ENCODE measurements at regions not wholly inside any gene's neighbourhood (a gene's known extent, or its start where the extent isn't known, plus 50 kb on each side); places are given as distances from the start of the nearest gene placed in this dataset.

DNA sequence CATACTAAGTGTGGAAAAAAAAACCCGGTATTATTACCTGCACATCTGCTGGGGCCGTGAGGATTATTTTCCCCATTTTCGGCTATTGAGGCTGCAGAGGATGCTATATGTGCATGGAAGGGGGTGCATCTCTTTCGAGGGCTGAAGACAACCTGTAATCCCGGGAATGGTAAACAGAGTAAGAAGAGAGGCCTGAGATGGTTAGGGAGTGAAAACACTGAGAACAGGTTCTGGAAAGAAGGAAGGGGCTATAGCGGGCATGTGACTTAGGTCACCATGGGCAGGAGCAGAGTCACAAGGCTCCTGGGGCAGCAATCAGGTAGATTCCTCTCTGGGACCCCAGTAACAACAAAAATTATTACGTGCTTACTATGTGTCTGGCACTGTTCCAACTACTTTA lies 299.1 kb downstream of the RRAGC start:
- ATAC-seq: no peak
- no peak for TF ChIP-seq BACH2 (CRISPR knock-in tag; IDR thresholded peaks at IDR 0.05; ENCODE audit: borderline replicate concordance)
- TF ChIP-seq, protein P1, sequence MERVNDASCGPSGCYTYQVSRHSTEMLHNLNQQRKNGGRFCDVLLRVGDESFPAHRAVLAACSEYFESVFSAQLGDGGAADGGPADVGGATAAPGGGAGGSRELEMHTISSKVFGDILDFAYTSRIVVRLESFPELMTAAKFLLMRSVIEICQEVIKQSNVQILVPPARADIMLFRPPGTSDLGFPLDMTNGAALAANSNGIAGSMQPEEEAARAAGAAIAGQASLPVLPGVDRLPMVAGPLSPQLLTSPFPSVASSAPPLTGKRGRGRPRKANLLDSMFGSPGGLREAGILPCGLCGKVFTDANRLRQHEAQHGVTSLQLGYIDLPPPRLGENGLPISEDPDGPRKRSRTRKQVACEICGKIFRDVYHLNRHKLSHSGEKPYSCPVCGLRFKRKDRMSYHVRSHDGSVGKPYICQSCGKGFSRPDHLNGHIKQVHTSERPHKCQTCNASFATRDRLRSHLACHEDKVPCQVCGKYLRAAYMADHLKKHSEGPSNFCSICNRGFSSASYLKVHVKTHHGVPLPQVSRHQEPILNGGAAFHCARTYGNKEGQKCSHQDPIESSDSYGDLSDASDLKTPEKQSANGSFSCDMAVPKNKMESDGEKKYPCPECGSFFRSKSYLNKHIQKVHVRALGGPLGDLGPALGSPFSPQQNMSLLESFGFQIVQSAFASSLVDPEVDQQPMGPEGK (CRISPR knock-in tag; IDR thresholded peaks at IDR 0.05; ENCODE audit: borderline replicate concordance): no peak
- TF ChIP-seq TOX (CRISPR knock-in tag; IDR thresholded peaks at IDR 0.05; ENCODE audit: borderline replicate concordance): no peak
- TF ChIP-seq ZFP30 (CRISPR knock-in tag; IDR thresholded peaks at IDR 0.05): no peak
- no peak for TF ChIP-seq CSDC2 (CRISPR knock-in tag; IDR thresholded peaks at IDR 0.05)
- no peak for TF ChIP-seq ESRRG (CRISPR knock-in tag; IDR thresholded peaks at IDR 0.05)
- TF ChIP-seq, protein P2, sequence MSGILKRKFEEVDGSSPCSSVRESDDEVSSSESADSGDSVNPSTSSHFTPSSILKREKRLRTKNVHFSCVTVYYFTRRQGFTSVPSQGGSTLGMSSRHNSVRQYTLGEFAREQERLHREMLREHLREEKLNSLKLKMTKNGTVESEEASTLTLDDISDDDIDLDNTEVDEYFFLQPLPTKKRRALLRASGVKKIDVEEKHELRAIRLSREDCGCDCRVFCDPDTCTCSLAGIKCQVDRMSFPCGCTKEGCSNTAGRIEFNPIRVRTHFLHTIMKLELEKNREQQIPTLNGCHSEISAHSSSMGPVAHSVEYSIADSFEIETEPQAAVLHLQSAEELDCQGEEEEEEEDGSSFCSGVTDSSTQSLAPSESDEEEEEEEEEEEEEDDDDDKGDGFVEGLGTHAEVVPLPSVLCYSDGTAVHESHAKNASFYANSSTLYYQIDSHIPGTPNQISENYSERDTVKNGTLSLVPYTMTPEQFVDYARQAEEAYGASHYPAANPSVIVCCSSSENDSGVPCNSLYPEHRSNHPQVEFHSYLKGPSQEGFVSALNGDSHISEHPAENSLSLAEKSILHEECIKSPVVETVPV (CRISPR knock-in tag; IDR thresholded peaks at IDR 0.05): no peak
- no peak for TF ChIP-seq ZNF8 (CRISPR knock-in tag; IDR thresholded peaks at IDR 0.05)
- no peak for TF ChIP-seq ZC3H10 (CRISPR knock-in tag; IDR thresholded peaks at IDR 0.05)
- TF ChIP-seq ZFP3 (CRISPR knock-in tag; IDR thresholded peaks at IDR 0.05): no peak
- TF ChIP-seq, protein P3, sequence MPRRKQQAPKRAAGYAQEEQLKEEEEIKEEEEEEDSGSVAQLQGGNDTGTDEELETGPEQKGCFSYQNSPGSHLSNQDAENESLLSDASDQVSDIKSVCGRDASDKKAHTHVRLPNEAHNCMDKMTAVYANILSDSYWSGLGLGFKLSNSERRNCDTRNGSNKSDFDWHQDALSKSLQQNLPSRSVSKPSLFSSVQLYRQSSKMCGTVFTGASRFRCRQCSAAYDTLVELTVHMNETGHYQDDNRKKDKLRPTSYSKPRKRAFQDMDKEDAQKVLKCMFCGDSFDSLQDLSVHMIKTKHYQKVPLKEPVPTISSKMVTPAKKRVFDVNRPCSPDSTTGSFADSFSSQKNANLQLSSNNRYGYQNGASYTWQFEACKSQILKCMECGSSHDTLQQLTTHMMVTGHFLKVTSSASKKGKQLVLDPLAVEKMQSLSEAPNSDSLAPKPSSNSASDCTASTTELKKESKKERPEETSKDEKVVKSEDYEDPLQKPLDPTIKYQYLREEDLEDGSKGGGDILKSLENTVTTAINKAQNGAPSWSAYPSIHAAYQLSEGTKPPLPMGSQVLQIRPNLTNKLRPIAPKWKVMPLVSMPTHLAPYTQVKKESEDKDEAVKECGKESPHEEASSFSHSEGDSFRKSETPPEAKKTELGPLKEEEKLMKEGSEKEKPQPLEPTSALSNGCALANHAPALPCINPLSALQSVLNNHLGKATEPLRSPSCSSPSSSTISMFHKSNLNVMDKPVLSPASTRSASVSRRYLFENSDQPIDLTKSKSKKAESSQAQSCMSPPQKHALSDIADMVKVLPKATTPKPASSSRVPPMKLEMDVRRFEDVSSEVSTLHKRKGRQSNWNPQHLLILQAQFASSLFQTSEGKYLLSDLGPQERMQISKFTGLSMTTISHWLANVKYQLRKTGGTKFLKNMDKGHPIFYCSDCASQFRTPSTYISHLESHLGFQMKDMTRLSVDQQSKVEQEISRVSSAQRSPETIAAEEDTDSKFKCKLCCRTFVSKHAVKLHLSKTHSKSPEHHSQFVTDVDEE (CRISPR knock-in tag; IDR thresholded peaks at IDR 0.05): no peak
- no peak for TF ChIP-seq ARNTL (CRISPR knock-in tag; IDR thresholded peaks at IDR 0.05; ENCODE audit: borderline replicate concordance, low read depth)
- no peak for TF ChIP-seq GLIS3 (CRISPR knock-in tag; IDR thresholded peaks at IDR 0.05)
- no peak for TF ChIP-seq RARB (CRISPR knock-in tag; IDR thresholded peaks at IDR 0.05)
- no peak for TF ChIP-seq ZNF70 (CRISPR knock-in tag; IDR thresholded peaks at IDR 0.05)
- no peak for TF ChIP-seq TCF4 (CRISPR knock-in tag; IDR thresholded peaks at IDR 0.05; ENCODE audit: borderline replicate concordance)
- no peak for TF ChIP-seq SNAI2 (CRISPR knock-in tag; IDR thresholded peaks at IDR 0.05)

DNA sequence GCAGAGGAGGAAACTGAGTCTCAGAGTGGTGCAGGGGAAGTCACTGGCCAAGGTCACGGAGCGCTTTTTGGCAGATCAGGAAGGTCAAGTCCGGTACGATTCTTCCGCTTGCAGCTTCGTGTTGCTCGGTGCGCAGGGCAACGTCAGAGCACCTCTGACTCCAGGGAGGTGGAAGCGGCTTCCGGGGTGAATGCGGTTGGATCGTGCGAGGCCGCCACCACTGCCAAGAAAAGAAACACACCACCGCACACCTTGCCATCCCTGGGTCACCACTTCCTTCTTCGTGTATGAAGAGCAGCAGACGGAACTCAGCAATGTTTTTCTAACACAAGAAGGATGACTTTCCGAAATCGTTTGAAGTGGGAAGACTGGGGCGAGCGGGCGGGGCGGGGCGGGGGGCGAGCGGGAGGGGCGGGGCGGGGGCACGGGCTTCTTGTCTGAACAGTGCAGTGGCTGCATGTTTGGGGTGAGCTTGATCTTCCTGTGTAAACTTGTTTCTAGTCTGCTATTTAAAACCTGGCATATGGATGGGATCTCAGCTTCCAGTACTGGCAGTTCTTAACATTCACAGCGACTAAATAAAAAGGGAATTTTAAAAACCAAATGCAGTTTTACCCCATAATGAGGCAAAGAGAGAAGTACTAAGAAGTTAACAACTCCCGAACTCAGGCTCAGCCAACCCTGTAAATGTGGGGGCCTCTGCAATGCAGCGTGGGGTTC lies 300.0 kb downstream of the RRAGC start:
- TF ChIP-seq CSDC2 (CRISPR knock-in tag; IDR thresholded peaks at IDR 0.05) (no peak), ZNF70 (CRISPR knock-in tag; IDR thresholded peaks at IDR 0.05) (no peak), TCF4 (CRISPR knock-in tag; IDR thresholded peaks at IDR 0.05; ENCODE audit: borderline replicate concordance) (no peak), ZFP30 (CRISPR knock-in tag; IDR thresholded peaks at IDR 0.05) (no peak), ZFP3 (CRISPR knock-in tag; IDR thresholded peaks at IDR 0.05) (no peak), ZC3H10 (CRISPR knock-in tag; IDR thresholded peaks at IDR 0.05) (no peak), TOX (CRISPR knock-in tag; IDR thresholded peaks at IDR 0.05; ENCODE audit: borderline replicate concordance) (no peak)
- TF ChIP-seq, protein P3 (CRISPR knock-in tag; IDR thresholded peaks at IDR 0.05): no peak
- TF ChIP-seq, protein P4, sequence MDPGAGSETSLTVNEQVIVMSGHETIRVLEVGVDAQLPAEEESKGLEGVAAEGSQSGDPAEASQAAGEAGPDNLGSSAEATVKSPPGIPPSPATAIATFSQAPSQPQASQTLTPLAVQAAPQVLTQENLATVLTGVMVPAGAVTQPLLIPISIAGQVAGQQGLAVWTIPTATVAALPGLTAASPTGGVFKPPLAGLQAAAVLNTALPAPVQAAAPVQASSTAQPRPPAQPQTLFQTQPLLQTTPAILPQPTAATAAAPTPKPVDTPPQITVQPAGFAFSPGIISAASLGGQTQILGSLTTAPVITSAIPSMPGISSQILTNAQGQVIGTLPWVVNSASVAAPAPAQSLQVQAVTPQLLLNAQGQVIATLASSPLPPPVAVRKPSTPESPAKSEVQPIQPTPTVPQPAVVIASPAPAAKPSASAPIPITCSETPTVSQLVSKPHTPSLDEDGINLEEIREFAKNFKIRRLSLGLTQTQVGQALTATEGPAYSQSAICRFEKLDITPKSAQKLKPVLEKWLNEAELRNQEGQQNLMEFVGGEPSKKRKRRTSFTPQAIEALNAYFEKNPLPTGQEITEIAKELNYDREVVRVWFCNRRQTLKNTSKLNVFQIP (CRISPR knock-in tag; IDR thresholded peaks at IDR 0.05; ENCODE audit: borderline replicate concordance, low read depth): no peak
- ATAC-seq: no peak

Data from SK-N-SH treated with all-trans-retinoic acid at 6 μM for 48 hours (cell line).